ENCODE measurements at regions not wholly inside any gene's neighbourhood (a gene's known extent, or its start where the extent isn't known, plus 50 kb on each side); places are given as distances from the start of the nearest gene placed in this dataset.

DNA sequence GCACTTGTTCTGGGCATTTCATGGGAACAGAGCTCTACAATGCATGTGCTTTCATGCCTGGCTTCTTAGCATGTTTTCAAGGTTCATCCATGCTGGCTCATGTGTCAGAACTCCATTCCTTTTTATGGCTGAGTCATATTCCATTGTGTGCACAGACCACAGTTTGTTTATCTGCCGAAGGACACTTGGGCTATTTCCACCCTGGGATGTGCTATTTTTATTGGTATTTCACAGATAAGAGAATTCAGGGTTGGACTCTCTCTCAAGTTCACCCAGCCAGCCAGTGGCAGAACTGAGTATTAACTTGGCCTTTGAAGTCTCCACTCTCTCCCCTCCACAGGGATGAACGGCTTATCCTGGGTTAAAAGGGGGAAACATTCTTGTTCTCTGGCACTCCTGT, 190.7 kb upstream of the GPR26 start:
- ChIA-PET CTCF (no interaction called here), POLR2A (no interaction called here)
- no peaks in the 10 kb centered on the region for H3K9me3 ChIP-seq
- DNase-seq (ENCODE audit: low read depth in 1 of 2, low spot score in 1 of 2), result no peak
- no peaks in the 10 kb centered on the region for H3K4me1 ChIP-seq
- H3K4me2 ChIP-seq, result no peak overlapping the region
- no peak overlapping the region for H3K27ac ChIP-seq
- H3K4me3 ChIP-seq, result no peak overlapping the region
- no peak for FAIRE-seq
- no peak for ATAC-seq
- 5% methylated on average over 2 of the region's 2 CpGs for WGBS (ENCODE audit: missing lambda C conversion rate)
- TF ChIP-seq HOXB5 (CRISPR knock-in tag; IDR thresholded peaks at IDR 0.05) (no peak), EP300 (IDR thresholded peaks at IDR 0.05) (no peak), HDAC2 (IDR thresholded peaks at IDR 0.05) (no peak), EHMT2 (IDR thresholded peaks at IDR 0.05; ENCODE audit: low read depth) (no peak), RAD21 (conservative IDR thresholded peaks at IDR 0.05 in 1 of 2, IDR thresholded peaks at IDR 0.05 in 1 of 2) (no peak), RFX5 (IDR thresholded peaks at IDR 0.05) (no peak)
- TF ChIP-seq, protein P1, sequence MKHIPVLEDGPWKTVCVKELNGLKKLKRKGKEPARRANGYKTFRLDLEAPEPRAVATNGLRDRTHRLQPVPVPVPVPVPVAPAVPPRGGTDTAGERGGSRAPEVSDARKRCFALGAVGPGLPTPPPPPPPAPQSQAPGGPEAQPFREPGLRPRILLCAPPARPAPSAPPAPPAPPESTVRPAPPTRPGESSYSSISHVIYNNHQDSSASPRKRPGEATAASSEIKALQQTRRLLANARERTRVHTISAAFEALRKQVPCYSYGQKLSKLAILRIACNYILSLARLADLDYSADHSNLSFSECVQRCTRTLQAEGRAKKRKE (CRISPR knock-in tag; IDR thresholded peaks at IDR 0.05; ENCODE audit: low read depth), result no peak
- TF ChIP-seq, protein P2, sequence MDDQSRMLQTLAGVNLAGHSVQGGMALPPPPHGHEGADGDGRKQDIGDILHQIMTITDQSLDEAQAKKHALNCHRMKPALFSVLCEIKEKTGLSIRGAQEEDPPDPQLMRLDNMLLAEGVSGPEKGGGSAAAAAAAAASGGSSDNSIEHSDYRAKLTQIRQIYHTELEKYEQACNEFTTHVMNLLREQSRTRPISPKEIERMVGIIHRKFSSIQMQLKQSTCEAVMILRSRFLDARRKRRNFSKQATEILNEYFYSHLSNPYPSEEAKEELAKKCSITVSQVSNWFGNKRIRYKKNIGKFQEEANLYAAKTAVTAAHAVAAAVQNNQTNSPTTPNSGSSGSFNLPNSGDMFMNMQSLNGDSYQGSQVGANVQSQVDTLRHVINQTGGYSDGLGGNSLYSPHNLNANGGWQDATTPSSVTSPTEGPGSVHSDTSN (IDR thresholded peaks at IDR 0.05), result no peak

DNA sequence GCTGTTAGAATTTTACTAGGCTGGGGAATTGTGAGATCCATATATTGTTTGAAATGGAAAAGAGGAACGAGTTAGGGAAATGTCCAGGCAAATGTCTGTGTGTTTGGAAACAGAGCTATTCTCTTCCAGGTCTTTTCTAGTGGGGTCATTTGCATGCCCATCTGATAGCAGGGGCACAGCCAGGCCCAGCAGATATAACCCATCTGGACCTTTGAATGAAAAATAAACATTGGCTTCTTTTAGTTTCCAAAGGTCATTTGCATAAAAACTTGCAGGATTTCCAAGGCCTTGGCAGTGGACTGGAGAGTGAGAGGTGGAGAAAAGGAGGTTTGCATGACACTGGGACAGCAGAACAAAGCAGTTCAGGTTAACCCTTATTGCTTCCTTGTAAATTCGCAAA, 188.0 kb upstream of the GPR26 start:
- Histone ChIP-seq H3K9me3 (no peaks in the 10 kb centered on the region), H3K4me2 (no peak overlapping the region), H3K4me1 (no peaks in the 10 kb centered on the region), H3K27ac (no peak overlapping the region), H3K4me3 (no peak overlapping the region)
- WGBS (ENCODE audit: missing lambda C conversion rate), result 45% methylated on average over 2 of the region's 2 CpGs
- ATAC-seq (no peak), DNase-seq (ENCODE audit: low read depth in 1 of 2, low spot score in 1 of 2) (no peak), FAIRE-seq (no peak)
- TF ChIP-seq, protein P3, sequence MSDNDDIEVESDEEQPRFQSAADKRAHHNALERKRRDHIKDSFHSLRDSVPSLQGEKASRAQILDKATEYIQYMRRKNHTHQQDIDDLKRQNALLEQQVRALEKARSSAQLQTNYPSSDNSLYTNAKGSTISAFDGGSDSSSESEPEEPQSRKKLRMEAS (IDR thresholded peaks at IDR 0.05), result no peak
- TF ChIP-seq ZNF302 (CRISPR knock-in tag; IDR thresholded peaks at IDR 0.05), result no peak
- no peak for TF ChIP-seq BHLHE40 (IDR thresholded peaks at IDR 0.05; ENCODE audit: low read depth, low read length)
- TF ChIP-seq CEBPB (IDR thresholded peaks at IDR 0.05), result no peak
- TF ChIP-seq HEYL (CRISPR knock-in tag; IDR thresholded peaks at IDR 0.05), result no peak
- no peak for TF ChIP-seq KDM1A (IDR thresholded peaks at IDR 0.05; ENCODE audit: low read depth)
- TF ChIP-seq ZC3H11A (IDR thresholded peaks at IDR 0.05), result no peak
- POLR2A ChIA-PET, result no interaction called here
- CTCF ChIA-PET, result interaction anchor here (0.6 kb wide), 1 partner anchor 30 kb away, joined by 4 read pairs; no protein-coding TSS in a partner anchor

DNA sequence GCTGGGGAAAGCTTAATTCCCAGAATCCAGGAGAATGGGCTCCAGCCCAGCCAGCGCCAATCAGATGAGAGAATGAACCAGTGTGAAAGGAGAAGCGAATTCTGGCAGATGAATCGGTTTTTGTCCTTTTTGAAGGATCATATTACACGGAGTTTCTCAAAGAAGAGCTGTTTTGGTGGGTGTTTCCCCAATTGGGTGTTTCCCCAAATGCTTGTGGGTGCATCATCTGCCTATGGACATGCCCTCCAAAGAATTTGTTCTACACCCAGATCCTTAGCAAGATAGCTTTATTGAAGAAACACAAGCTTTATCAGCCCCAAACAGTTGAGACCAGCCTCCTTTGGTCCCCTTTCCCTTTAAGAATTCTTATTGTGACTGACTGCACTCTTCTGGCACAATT, 186.5 kb upstream of the GPR26 start:
- no peak for FAIRE-seq
- POLR2A ChIA-PET, result no interaction called here
- TF ChIP-seq, protein P4, sequence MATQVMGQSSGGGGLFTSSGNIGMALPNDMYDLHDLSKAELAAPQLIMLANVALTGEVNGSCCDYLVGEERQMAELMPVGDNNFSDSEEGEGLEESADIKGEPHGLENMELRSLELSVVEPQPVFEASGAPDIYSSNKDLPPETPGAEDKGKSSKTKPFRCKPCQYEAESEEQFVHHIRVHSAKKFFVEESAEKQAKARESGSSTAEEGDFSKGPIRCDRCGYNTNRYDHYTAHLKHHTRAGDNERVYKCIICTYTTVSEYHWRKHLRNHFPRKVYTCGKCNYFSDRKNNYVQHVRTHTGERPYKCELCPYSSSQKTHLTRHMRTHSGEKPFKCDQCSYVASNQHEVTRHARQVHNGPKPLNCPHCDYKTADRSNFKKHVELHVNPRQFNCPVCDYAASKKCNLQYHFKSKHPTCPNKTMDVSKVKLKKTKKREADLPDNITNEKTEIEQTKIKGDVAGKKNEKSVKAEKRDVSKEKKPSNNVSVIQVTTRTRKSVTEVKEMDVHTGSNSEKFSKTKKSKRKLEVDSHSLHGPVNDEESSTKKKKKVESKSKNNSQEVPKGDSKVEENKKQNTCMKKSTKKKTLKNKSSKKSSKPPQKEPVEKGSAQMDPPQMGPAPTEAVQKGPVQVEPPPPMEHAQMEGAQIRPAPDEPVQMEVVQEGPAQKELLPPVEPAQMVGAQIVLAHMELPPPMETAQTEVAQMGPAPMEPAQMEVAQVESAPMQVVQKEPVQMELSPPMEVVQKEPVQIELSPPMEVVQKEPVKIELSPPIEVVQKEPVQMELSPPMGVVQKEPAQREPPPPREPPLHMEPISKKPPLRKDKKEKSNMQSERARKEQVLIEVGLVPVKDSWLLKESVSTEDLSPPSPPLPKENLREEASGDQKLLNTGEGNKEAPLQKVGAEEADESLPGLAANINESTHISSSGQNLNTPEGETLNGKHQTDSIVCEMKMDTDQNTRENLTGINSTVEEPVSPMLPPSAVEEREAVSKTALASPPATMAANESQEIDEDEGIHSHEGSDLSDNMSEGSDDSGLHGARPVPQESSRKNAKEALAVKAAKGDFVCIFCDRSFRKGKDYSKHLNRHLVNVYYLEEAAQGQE (IDR thresholded peaks at IDR 0.05), result no peak
- TF ChIP-seq RCOR1 (IDR thresholded peaks at IDR 0.05; ENCODE audit: low read depth, low read length) (no peak), ZFP36 (IDR thresholded peaks at IDR 0.05; ENCODE audit: borderline replicate concordance, partially characterized antibody) (no peak), NFE2L2 (conservative IDR thresholded peaks at IDR 0.05; ENCODE audit: low read length) (no peak), CBX2 (IDR thresholded peaks at IDR 0.05; ENCODE audit: borderline replicate concordance, low read depth) (no peak), CBX8 (IDR thresholded peaks at IDR 0.05) (no peak), HOXB13 (CRISPR knock-in tag; IDR thresholded peaks at IDR 0.05; ENCODE audit: low read depth) (no peak), HEYL (CRISPR knock-in tag; IDR thresholded peaks at IDR 0.05) (no peak), HOXA7 (CRISPR knock-in tag; IDR thresholded peaks at IDR 0.05) (no peak), ZSCAN20 (CRISPR knock-in tag; IDR thresholded peaks at IDR 0.05) (no peak), NPAS2 (CRISPR knock-in tag; IDR thresholded peaks at IDR 0.05; ENCODE audit: borderline replicate concordance) (no peak), RARB (CRISPR knock-in tag; IDR thresholded peaks at IDR 0.05) (no peak)
- no peak overlapping the region for H3K27ac ChIP-seq
- ATAC-seq, result no peak
- H3K4me2 ChIP-seq, result no peak overlapping the region
- H3K9me3 ChIP-seq, result no peaks in the 10 kb centered on the region
- H3K4me3 ChIP-seq, result no peak overlapping the region
- no peak for DNase-seq (ENCODE audit: low read depth in 1 of 2, low spot score in 1 of 2)
- CTCF ChIA-PET, result interaction anchor here (0.5 kb wide), 1 partner anchor 217 kb away, joined by 3 read pairs; no protein-coding TSS in a partner anchor
- no peaks in the 10 kb centered on the region for H3K4me1 ChIP-seq
- 1% methylated on average over 4 of the region's 4 CpGs for WGBS (ENCODE audit: missing lambda C conversion rate)
